Stomach (tissue), 4 donors: ENCODE measurements at regions not wholly inside any gene's neighbourhood (a gene's known extent, or its start where the extent isn't known, plus 50 kb on each side); places are given as distances from the start of the nearest gene placed in this dataset.

Experiments used
- POLR2A ChIP-seq, 4 donors: fragments of 450-650 bp; IDR thresholded peaks; one replicate each; pipeline ENCODE4 v1.6.1; 2016; ENCODE audit warnings: antibody characterized with exemption in 4 of 4, control low read depth in 2 of 4, mild to moderate bottlenecking in 1 of 4, moderate library complexity in 1 of 4
- POLR2AphosphoS5 ChIP-seq, 3 donors: sonication (generic); formaldehyde crosslinking; IDR thresholded peaks; one replicate each; pipeline ENCODE4 v1.6.1; 2016; ENCODE audit warnings: antibody characterized with exemption in 3 of 3
- TF ChIP-seq, protein P1 (sequence below), 7 experiments: fragments of 450-650 bp in 4 of 7; fragments of 200-600 bp in 3 of 7; sonication (generic) in 3 of 7; IDR thresholded peaks; one replicate each; pipeline ENCODE4 v1.5.1; 2016 to 2019; ENCODE audit warnings: antibody characterized with exemption in 7 of 7, control low read depth in 2 of 7, mild to moderate bottlenecking in 1 of 7

DNA sequence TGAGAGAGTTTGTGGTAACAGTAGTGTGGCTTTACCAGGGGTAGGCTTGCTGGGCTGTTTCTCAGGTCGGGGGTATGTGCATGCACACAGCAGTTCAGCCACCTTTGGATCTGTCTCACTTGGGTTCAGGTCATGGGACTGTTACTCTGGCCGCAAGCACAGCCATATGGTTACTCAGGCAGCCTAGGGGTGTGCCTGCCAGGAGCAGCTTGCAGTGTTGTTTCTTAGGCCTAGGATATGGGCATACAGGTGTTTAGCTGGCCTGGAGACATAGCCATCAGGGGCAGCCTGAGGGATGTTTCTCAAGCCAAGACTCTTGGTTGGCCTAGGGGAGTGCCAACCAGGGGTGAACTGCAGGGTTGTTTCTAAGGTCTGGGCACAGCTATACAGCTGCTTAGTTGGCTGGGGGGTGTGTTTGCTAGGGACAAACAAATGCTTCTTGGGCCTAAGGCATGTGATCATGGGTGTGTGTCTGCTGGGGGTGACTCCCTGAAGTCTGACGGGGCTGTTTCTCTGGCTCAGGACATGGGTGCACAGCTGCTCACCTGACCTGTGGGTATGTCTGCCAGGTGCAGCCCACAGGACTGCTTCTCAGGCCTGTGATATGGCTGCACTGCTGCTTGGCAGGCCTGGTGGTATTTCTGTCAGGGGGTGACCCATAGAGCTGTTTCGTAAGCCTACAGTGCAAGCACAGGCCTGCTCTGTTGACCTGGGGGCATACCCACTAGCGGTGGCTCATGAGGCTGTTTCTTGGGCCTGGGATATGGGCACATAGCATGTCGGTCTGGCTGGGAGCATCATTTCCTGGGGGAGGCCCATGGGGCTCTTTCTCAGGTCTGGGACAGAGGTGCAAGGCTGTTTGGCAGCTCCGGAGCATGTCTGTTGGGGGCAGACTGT is 168.0 kb upstream of the THRB start:
- TF ChIP-seq POLR2AphosphoS5 (IDR thresholded peaks at IDR 0.05), result no peak
- TF ChIP-seq, protein P1, sequence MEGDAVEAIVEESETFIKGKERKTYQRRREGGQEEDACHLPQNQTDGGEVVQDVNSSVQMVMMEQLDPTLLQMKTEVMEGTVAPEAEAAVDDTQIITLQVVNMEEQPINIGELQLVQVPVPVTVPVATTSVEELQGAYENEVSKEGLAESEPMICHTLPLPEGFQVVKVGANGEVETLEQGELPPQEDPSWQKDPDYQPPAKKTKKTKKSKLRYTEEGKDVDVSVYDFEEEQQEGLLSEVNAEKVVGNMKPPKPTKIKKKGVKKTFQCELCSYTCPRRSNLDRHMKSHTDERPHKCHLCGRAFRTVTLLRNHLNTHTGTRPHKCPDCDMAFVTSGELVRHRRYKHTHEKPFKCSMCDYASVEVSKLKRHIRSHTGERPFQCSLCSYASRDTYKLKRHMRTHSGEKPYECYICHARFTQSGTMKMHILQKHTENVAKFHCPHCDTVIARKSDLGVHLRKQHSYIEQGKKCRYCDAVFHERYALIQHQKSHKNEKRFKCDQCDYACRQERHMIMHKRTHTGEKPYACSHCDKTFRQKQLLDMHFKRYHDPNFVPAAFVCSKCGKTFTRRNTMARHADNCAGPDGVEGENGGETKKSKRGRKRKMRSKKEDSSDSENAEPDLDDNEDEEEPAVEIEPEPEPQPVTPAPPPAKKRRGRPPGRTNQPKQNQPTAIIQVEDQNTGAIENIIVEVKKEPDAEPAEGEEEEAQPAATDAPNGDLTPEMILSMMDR (IDR thresholded peaks at IDR 0.05), result no peak
- TF ChIP-seq POLR2A (IDR thresholded peaks at IDR 0.05), result no peak
